ENCODE measurements at regions not wholly inside any gene's neighbourhood (a gene's known extent, or its start where the extent isn't known, plus 50 kb on each side); places are given as distances from the start of the nearest gene placed in this dataset.

DNA sequence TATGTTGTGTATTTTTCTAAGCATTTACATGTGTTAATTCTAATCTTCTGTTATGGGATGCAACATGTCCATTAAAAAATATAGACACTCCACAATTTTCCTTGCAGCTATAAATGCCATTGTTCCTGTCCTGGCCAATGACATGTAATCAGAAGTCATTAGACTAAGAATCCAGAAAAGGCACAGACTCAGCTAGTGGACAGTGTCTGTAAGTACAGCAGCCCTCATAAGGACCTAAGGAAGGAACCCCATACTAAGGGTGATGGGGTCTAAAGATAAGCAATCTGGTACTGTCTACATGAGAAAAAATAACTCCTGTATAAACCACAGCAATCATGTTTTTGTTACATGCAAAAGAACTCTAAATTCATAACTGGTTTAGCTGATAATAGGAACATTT, 115.9 kb downstream of the GPR85 start:
- TF ChIP-seq, protein P1, sequence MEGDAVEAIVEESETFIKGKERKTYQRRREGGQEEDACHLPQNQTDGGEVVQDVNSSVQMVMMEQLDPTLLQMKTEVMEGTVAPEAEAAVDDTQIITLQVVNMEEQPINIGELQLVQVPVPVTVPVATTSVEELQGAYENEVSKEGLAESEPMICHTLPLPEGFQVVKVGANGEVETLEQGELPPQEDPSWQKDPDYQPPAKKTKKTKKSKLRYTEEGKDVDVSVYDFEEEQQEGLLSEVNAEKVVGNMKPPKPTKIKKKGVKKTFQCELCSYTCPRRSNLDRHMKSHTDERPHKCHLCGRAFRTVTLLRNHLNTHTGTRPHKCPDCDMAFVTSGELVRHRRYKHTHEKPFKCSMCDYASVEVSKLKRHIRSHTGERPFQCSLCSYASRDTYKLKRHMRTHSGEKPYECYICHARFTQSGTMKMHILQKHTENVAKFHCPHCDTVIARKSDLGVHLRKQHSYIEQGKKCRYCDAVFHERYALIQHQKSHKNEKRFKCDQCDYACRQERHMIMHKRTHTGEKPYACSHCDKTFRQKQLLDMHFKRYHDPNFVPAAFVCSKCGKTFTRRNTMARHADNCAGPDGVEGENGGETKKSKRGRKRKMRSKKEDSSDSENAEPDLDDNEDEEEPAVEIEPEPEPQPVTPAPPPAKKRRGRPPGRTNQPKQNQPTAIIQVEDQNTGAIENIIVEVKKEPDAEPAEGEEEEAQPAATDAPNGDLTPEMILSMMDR (IDR thresholded peaks at IDR 0.05): no peak
- Histone ChIP-seq H3K9me3 (no peaks in the 10 kb centered on the region), H3K4me3 (no peak overlapping the region), H3K4me1 (ENCODE audit: low read depth) (no peaks in the 10 kb centered on the region), H3K36me3 (ENCODE audit: low read depth) (no peaks in the 10 kb centered on the region)
- intact Hi-C loops (cut with DNase I, micrococcal nuclease): no loop called here
- ATAC-seq: no peak
- no peak for DNase-seq

DNA sequence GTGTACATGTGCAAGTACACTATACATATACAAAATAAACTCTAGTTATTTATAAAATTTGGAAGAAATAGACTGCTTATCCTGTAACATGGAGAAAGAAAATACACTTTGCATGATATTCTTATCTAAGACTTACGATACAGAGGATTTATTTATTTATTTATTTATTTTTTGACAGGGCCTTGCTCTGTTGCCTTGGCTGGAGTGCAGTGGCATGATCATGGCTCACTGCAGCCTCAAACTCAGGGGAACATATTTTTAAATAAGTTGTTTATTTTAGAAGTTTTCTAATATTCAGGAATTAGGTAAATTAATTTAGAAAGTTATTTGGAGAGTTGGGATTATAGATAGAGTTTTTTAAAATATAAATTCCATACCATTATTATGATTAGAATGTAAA, 116.7 kb downstream of the GPR85 start:
- DNase-seq: no peak
- Histone ChIP-seq H3K4me1 (ENCODE audit: low read depth) (no peaks in the 10 kb centered on the region), H3K9me3 (no peaks in the 10 kb centered on the region), H3K4me3 (no peak overlapping the region), H3K36me3 (ENCODE audit: low read depth) (no peaks in the 10 kb centered on the region)
- no peak for ATAC-seq
- TF ChIP-seq, protein P1 (IDR thresholded peaks at IDR 0.05): no peak
- intact Hi-C loops (cut with DNase I, micrococcal nuclease): no loop called here

DNA sequence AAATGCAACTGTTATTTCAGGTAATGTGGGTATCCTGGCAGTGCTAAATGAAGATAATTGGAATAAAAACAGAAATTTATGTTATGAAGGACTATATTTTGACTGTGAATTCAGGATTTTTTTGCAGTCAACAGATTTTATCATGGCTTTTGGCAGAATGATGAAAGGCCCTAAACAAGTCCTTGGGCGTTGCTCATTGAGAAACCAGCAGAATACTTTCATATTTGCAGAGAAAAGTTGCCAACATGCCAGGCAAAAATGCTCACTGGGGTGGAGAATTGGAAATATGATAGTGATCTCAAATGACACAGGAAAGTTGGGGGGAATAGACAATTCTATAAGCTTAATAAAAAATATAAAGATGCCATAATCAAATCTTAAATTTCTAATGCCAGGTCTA, 121.1 kb downstream of the GPR85 start:
- H3K36me3 ChIP-seq (ENCODE audit: low read depth): no peaks in the 10 kb centered on the region
- H3K4me3 ChIP-seq: no peak overlapping the region
- intact Hi-C loops (cut with DNase I, micrococcal nuclease): no loop called here
- no peaks in the 10 kb centered on the region for H3K4me1 ChIP-seq (ENCODE audit: low read depth)
- no peaks in the 10 kb centered on the region for H3K9me3 ChIP-seq
- DNase-seq (no peak), ATAC-seq (no peak)
- TF ChIP-seq, protein P1 (IDR thresholded peaks at IDR 0.05): no peak

DNA sequence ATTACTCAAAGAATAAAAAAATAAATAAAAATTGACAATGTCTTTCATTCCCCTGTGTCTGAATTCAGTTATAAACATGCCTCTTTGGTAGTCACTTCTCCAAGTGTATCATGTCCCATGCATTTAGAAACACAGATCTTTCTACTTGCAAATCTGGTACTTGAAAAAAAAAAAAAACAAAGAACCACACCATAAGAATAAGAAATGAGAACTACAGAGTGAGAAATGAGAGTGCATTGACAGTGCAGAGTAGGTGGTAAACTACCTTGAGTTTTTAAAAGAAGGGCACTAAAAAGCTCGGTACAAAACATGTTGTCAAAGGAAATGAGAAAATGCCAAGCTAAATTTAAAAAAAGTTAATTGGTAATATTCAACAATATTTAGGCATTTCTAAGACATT, 123.0 kb downstream of the GPR85 start:
- TF ChIP-seq, protein P1 (IDR thresholded peaks at IDR 0.05): no peak
- ATAC-seq: no peak

DNA sequence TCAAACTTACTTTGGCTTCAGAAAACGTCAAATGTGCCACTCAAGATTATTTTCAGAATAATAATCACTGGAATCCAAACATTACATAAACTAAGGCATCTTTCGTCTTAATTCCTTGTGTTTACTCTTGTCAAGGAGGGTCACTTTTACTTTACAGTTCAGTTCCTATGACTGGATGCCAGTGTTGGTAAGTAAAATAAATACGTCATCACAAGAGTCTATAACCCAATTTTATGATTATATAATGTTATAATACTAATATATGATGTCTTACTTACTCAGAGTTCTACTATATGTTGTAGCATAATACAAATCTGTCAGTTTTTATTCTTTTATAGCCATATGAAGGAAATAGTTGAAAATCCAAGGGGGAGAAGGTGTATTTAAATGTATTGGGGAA, 123.8 kb downstream of the GPR85 start:
- no peak for ATAC-seq
- DNase-seq: no peak
- H3K4me1 ChIP-seq (ENCODE audit: low read depth): no peaks in the 10 kb centered on the region
- TF ChIP-seq, protein P1 (IDR thresholded peaks at IDR 0.05): no peak
- H3K36me3 ChIP-seq (ENCODE audit: low read depth): no peaks in the 10 kb centered on the region
- intact Hi-C loops (cut with DNase I, micrococcal nuclease): no loop called here
- no peaks in the 10 kb centered on the region for H3K9me3 ChIP-seq
- H3K4me3 ChIP-seq: no peak overlapping the region

More for the DNA sequence above, 123.0 kb downstream of the GPR85 start:
- H3K36me3 ChIP-seq (ENCODE audit: low read depth): no peaks in the 10 kb centered on the region
- H3K4me3 ChIP-seq: no peak overlapping the region
- no peaks in the 10 kb centered on the region for H3K4me1 ChIP-seq (ENCODE audit: low read depth)
- no peak for DNase-seq
- intact Hi-C loops (cut with DNase I, micrococcal nuclease): no loop called here
- H3K9me3 ChIP-seq: no peaks in the 10 kb centered on the region

DNA sequence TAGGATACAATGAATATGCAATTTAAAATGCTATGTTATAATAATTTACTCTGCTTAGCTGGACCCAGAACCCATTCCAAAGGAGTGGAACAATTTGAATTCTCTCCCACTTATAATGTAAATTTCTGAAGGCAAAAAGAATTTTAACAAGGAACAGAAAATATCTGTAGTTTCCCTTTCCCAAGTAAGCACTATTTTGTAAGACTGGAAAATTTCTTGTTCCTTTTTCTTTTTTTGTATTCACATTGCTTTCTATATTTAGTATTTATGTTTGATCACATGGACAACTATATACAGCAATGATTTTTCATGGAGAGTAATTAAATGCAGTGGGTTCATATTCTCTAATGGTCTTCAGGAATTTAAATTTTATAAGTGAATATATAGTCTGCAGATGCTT, 127.4 kb downstream of the GPR85 start:
- DNase-seq (no peak), ATAC-seq (no peak)
- intact Hi-C loops (cut with DNase I, micrococcal nuclease): no loop called here
- H3K4me3 ChIP-seq: no peak overlapping the region
- no peaks in the 10 kb centered on the region for H3K36me3 ChIP-seq (ENCODE audit: low read depth)
- H3K9me3 ChIP-seq: no peaks in the 10 kb centered on the region
- no peaks in the 10 kb centered on the region for H3K4me1 ChIP-seq (ENCODE audit: low read depth)
- TF ChIP-seq, protein P1 (IDR thresholded peaks at IDR 0.05): no peak

Data from mucosa of descending colon (tissue), 3 donors.